ENCODE measurements at regions not wholly inside any gene's neighbourhood (a gene's known extent, or its start where the extent isn't known, plus 50 kb on each side); places are given as distances from the start of the nearest gene placed in this dataset.

DNA sequence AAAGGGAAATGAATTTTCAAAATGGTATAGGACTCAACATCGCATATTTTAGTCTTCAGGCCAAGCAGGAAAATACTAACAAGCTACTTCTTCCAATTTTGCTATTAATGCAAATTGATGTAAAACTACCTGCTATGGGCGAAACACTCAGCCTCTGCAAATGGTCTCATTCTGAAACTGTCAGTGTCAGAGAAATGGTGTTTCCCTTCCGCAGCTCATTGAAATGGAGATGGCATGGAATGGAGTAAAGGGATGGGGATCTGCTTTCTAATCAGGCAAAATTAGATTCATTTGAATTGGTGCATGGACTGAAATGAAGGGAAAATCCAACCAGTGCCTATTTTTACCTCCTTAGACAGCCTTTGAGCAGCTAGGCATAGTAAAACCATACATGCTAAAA lies 80.4 kb upstream of the EEA1 start:
- Histone ChIP-seq H3K27me3 (no peaks in the 10 kb centered on the region), H3K27ac (no peak overlapping the region), H3K9me3 (no peaks in the 10 kb centered on the region), H3K4me1 (ENCODE audit: insufficient read depth) (peaks cover 2% of the 10 kb centered on the region), H3K36me3 (no peaks in the 10 kb centered on the region), H3K4me3 (no peak overlapping the region)
- intact Hi-C loops (cut with DNase I) = loop anchor here in 2 of 4 donors (10.0 kb wide), 2 partner anchors 95 to 105 kb away; no protein-coding TSS in a partner anchor
- WGBS, 3 donors = 96 to 98% (median 97%) methylated on average over 3 of the region's 3 CpGs
- no peak for DNase-seq
- TF ChIP-seq, protein P1, sequence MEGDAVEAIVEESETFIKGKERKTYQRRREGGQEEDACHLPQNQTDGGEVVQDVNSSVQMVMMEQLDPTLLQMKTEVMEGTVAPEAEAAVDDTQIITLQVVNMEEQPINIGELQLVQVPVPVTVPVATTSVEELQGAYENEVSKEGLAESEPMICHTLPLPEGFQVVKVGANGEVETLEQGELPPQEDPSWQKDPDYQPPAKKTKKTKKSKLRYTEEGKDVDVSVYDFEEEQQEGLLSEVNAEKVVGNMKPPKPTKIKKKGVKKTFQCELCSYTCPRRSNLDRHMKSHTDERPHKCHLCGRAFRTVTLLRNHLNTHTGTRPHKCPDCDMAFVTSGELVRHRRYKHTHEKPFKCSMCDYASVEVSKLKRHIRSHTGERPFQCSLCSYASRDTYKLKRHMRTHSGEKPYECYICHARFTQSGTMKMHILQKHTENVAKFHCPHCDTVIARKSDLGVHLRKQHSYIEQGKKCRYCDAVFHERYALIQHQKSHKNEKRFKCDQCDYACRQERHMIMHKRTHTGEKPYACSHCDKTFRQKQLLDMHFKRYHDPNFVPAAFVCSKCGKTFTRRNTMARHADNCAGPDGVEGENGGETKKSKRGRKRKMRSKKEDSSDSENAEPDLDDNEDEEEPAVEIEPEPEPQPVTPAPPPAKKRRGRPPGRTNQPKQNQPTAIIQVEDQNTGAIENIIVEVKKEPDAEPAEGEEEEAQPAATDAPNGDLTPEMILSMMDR (IDR thresholded peaks at IDR 0.05) = no peak
- TF ChIP-seq EP300 (IDR thresholded peaks at IDR 0.05) = no peak
- no peak for TF ChIP-seq POLR2A (IDR thresholded peaks at IDR 0.05)

DNA sequence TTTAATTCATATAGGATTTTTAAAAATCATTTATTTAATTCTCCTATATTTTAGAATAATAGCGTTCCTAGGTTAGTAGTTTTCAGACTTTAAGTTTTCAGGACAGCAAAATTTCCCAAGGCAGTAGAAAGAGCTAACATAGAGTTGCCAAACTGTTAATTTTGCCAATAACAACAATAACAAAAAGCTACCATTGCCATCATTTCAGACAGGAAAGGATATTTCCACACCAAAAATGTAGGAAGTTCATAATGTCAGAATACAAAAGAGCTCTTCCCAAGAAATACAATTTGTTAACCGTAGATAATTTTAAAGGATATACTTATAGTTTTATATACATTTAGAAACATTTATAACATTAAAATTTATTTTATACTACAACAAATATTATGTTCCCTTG lies 81.4 kb upstream of the EEA1 start:
- no peaks in the 10 kb centered on the region for H3K9me3 ChIP-seq
- no peak for TF ChIP-seq EP300 (IDR thresholded peaks at IDR 0.05)
- TF ChIP-seq POLR2A (IDR thresholded peaks at IDR 0.05) = no peak
- TF ChIP-seq, protein P1 (IDR thresholded peaks at IDR 0.05) = no peak
- no peaks in the 10 kb centered on the region for H3K36me3 ChIP-seq
- WGBS, 3 donors = 50 to 79% (median 69%) methylated on average over 2 of the region's 2 CpGs
- H3K27ac ChIP-seq = no peak overlapping the region
- H3K27me3 ChIP-seq = no peaks in the 10 kb centered on the region
- peaks cover 4% of the 10 kb centered on the region for H3K4me1 ChIP-seq (ENCODE audit: insufficient read depth)
- no peak overlapping the region for H3K4me3 ChIP-seq
- no peak for DNase-seq
- intact Hi-C loops (cut with DNase I) = no loop called here

DNA sequence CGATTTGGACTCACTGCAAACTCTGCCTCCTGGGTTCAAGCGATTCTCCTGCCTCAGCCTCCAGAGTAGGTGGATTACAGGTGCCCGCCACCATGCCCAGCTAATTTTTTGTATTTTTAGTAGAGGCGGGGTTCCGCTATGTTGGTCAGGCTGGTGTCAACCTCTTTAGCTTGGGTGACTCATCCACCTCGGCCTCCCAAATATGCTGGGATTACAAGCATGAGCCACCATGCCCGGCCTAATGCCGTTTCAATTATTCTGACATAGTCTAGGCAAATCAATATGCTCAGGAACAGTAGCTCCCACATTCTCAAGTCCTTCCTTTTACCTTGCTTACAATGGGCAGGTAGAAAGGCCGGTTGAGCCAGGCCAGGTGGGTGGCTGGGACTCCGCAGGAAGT lies 82.0 kb upstream of the EEA1 start:
- TF ChIP-seq EP300 (IDR thresholded peaks at IDR 0.05) = no peak
- TF ChIP-seq, protein P1 (IDR thresholded peaks at IDR 0.05) = no peak
- TF ChIP-seq POLR2A (IDR thresholded peaks at IDR 0.05) = no peak
- Histone ChIP-seq H3K27me3 (no peaks in the 10 kb centered on the region), H3K4me1 (ENCODE audit: insufficient read depth) (peaks cover 4% of the 10 kb centered on the region), H3K27ac (no peak overlapping the region), H3K9me3 (no peaks in the 10 kb centered on the region), H3K4me3 (no peak overlapping the region), H3K36me3 (no peaks in the 10 kb centered on the region)
- intact Hi-C loops (cut with DNase I) = no loop called here
- WGBS, 3 donors = 95 to 98% (median 96%) methylated on average over 10 of the region's 10 CpGs
- DNase-seq = no peak

DNA sequence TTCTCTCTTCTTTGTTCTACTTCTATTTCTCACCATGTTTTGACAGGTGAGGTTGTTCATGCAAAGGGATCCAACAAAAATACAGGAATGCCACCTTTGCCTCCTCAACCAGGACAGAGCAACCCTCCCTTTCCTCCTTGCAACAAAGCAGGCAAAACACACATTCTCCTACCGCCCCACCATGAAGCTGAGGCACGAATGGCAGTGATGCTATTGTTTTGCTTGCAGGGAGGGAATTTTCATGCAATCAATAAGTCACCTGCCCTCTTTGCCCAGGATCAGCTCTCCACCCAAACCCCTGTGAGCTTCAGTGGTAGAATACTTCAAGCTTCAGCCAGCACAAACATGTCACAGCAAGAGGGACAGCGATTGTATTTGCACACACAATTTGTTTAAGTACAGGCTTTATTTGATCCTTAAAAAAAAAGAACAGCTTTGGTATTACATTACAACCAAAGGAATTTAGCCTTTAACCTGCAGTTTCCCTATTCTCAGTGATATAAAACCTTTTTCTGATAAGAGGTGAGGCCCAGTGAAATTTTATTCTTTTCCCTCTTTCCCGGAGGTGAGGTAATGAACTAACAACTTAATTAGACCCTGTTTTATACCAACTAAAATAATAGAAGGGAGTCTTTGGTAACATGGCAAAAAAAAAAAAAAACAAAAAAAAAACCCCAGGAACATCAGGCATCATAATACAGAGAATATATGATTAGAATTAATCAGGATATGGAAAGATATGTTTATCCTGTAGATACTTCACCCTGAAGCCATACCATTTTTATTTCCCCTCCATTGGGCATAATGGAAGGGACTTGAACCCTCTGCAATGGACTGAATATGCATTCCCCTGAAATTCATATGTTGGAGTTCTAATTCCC lies 87.0 kb upstream of the EEA1 start:
- Histone ChIP-seq H3K9me3 (no peaks in the 10 kb centered on the region), H3K27me3 (no peaks in the 10 kb centered on the region), H3K4me3 (no peak overlapping the region), H3K27ac (no peak overlapping the region), H3K36me3 (no peaks in the 10 kb centered on the region), H3K4me1 (ENCODE audit: insufficient read depth) (peaks cover 15% of the 10 kb centered on the region)
- intact Hi-C loops (cut with DNase I) = no loop called here
- 37 to 44% (median 41%) methylated on average over 4 of the region's 4 CpGs for WGBS, 3 donors
- DNase-seq = no peak
- TF ChIP-seq, protein P1 (IDR thresholded peaks at IDR 0.05) = no peak
- TF ChIP-seq EP300 (IDR thresholded peaks at IDR 0.05) (no peak), POLR2A (IDR thresholded peaks at IDR 0.05) (no peak)

Measured in ovary (tissue), 7 donors.